ENCODE measurements at regions not wholly inside any gene's neighbourhood (a gene's known extent, or its start where the extent isn't known, plus 50 kb on each side); places are given as distances from the start of the nearest gene placed in this dataset.

DNA sequence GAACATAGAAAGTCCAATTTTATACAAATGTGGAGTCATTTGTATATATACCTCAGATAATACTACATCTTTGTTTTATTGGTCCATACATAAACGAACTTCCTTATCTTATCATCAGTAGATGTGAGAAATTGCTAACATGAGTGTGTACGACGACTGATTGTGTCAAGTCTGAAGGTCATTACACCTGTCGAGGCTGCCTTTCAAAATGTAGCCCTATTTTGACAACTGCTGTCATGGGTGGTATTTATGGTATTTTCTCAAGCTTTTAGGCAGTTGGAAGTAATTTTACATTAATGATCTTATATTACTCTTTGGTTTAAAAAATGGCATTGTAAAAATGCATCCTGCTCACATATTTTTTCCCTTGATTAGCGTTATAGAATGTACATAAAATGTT, 183.7 kb upstream of the DNAJC19 start:
- H3K27me3 ChIP-seq = no peaks in the 10 kb centered on the region
- H3K4me3 ChIP-seq = no peak overlapping the region
- no peaks in the 10 kb centered on the region for H3K9me3 ChIP-seq
- WGBS, 2 donors = 78 to 84% methylated on average over 5 of the region's 5 CpGs
- DNase-seq (ENCODE audit: low spot score in 2 of 2) = no peak
- peaks cover 0 to 8% (median 0%) of the 10 kb centered on the region in 4 donors for H3K4me1 ChIP-seq
- no peaks in the 10 kb centered on the region for H3K36me3 ChIP-seq
- no peak overlapping the region for H3K27ac ChIP-seq
- TF ChIP-seq POLR2A (IDR thresholded peaks at IDR 0.05) (no peak), EP300 (IDR thresholded peaks at IDR 0.05) (no peak)
- TF ChIP-seq, protein P1, sequence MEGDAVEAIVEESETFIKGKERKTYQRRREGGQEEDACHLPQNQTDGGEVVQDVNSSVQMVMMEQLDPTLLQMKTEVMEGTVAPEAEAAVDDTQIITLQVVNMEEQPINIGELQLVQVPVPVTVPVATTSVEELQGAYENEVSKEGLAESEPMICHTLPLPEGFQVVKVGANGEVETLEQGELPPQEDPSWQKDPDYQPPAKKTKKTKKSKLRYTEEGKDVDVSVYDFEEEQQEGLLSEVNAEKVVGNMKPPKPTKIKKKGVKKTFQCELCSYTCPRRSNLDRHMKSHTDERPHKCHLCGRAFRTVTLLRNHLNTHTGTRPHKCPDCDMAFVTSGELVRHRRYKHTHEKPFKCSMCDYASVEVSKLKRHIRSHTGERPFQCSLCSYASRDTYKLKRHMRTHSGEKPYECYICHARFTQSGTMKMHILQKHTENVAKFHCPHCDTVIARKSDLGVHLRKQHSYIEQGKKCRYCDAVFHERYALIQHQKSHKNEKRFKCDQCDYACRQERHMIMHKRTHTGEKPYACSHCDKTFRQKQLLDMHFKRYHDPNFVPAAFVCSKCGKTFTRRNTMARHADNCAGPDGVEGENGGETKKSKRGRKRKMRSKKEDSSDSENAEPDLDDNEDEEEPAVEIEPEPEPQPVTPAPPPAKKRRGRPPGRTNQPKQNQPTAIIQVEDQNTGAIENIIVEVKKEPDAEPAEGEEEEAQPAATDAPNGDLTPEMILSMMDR (IDR thresholded peaks at IDR 0.05) = no peak

GRCh38 chr3:181134873-181135272, 145.3 kb upstream of the DNAJC19 start:
- H3K27ac ChIP-seq = no peak overlapping the region
- no peak overlapping the region for H3K4me3 ChIP-seq
- H3K4me1 ChIP-seq = no peaks in the 10 kb centered on the region
- H3K9me3 ChIP-seq = peaks cover 0 to 8% (median 0%) of the 10 kb centered on the region in 4 donors
- no peaks in the 10 kb centered on the region for H3K36me3 ChIP-seq
- TF ChIP-seq POLR2A (IDR thresholded peaks at IDR 0.05) (no peak), EP300 (IDR thresholded peaks at IDR 0.05) (no peak)
- TF ChIP-seq, protein P1 (IDR thresholded peaks at IDR 0.05) = no peak
- H3K27me3 ChIP-seq = no peaks in the 10 kb centered on the region
- no peak for DNase-seq (ENCODE audit: low spot score in 2 of 2)

GRCh38 chr3:181133832-181134231, 144.3 kb upstream of the DNAJC19 start:
- Histone ChIP-seq H3K36me3 (no peaks in the 10 kb centered on the region), H3K4me1 (no peaks in the 10 kb centered on the region), H3K9me3 (peaks cover 0 to 8% (median 0%) of the 10 kb centered on the region in 4 donors), H3K27ac (no peak overlapping the region), H3K4me3 (no peak overlapping the region), H3K27me3 (no peaks in the 10 kb centered on the region)
- TF ChIP-seq EP300 (IDR thresholded peaks at IDR 0.05) (no peak), POLR2A (IDR thresholded peaks at IDR 0.05) (no peak)
- TF ChIP-seq, protein P1 (IDR thresholded peaks at IDR 0.05) = no peak
- no peak for DNase-seq (ENCODE audit: low spot score in 2 of 2)

DNA sequence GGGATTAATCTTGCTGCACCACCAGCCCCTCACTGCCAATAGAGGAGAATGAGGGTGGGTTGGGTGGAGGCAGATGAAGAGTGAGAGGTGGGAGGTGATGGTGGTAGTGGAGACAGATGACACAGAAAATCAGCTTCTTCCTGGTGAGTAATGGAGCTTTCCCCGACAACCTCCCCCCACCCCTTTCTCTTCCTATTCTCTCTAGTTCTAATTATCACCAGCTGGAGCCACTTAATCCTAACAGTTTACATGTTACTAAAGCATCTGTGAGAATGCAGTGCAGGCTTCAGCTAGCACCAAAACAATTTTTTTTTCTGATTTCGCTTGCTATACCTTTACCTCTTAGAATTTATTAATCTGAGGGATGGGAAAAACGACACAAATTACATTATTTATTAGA, 116.1 kb upstream of the DNAJC19 start:
- no peaks in the 10 kb centered on the region for H3K36me3 ChIP-seq
- H3K9me3 ChIP-seq = peaks cover 0 to 6% (median 0%) of the 10 kb centered on the region in 4 donors
- H3K27ac ChIP-seq = no peak overlapping the region
- no peak overlapping the region for H3K4me3 ChIP-seq
- TF ChIP-seq POLR2A (IDR thresholded peaks at IDR 0.05) = no peak
- no peaks in the 10 kb centered on the region for H3K27me3 ChIP-seq
- no peaks in the 10 kb centered on the region for H3K4me1 ChIP-seq
- DNase-seq (ENCODE audit: low spot score in 2 of 2) = no peak
- WGBS, 2 donors = 53 to 62% methylated on average over 3 of the region's 3 CpGs

DNA sequence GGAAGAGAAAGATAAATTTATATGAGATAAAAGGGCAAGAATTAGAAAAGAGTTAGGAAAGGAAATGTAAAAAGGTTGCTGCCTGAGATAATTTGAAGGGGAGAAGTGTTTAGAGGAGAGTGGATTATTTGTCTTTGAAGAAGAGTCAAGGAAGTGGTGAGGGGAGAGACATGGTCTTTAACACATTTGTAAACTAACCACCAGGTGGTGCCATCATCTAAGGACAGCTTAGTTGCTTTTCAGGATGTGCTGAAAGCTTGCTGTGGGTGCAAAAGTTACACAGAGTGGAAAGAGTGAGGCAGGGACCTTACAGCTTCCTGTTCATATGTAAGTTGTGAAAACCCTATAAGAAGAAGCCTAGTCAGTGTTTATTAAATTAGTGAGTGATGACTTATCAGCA, 114.1 kb upstream of the DNAJC19 start:
- no peaks in the 10 kb centered on the region for H3K4me1 ChIP-seq
- H3K27ac ChIP-seq = no peak overlapping the region
- no peaks in the 10 kb centered on the region for H3K27me3 ChIP-seq
- TF ChIP-seq, protein P1 (IDR thresholded peaks at IDR 0.05) = no peak
- no peak for TF ChIP-seq EP300 (IDR thresholded peaks at IDR 0.05)
- TF ChIP-seq POLR2A (IDR thresholded peaks at IDR 0.05) = no peak
- peaks cover 0 to 6% (median 0%) of the 10 kb centered on the region in 4 donors for H3K9me3 ChIP-seq
- DNase-seq (ENCODE audit: low spot score in 2 of 2) = no peak
- H3K4me3 ChIP-seq = no peak overlapping the region
- H3K36me3 ChIP-seq = no peaks in the 10 kb centered on the region

GRCh38 chr3:181086011-181086410, 96.5 kb upstream of the DNAJC19 start:
- DNase-seq (ENCODE audit: low spot score in 2 of 2) = no peak
- 47 to 53% methylated on average over 6 of the region's 6 CpGs for WGBS, 2 donors
- Histone ChIP-seq H3K27ac (no peak overlapping the region), H3K4me1 (no peaks in the 10 kb centered on the region), H3K36me3 (no peaks in the 10 kb centered on the region), H3K9me3 (peaks cover 0 to 2% (median under 1%) of the 10 kb centered on the region in 4 donors), H3K4me3 (no peak overlapping the region), H3K27me3 (no peaks in the 10 kb centered on the region)
- TF ChIP-seq EP300 (IDR thresholded peaks at IDR 0.05) = no peak
- TF ChIP-seq POLR2A (IDR thresholded peaks at IDR 0.05) = no peak
- TF ChIP-seq, protein P1 (IDR thresholded peaks at IDR 0.05) = no peak

Data from tibial nerve (tissue), 4 donors.